BLaER1 (cell line): ENCODE measurements at regions not wholly inside any gene's neighbourhood (a gene's known extent, or its start where the extent isn't known, plus 50 kb on each side); places are given as distances from the start of the nearest gene placed in this dataset.

Experiments used
- H3K27ac ChIP-seq: shearing (Covaris generic); formaldehyde crosslinking; 2 replicates; pipeline ENCODE4 v1.8.1; 2022
- H3K27me3 ChIP-seq: shearing (Covaris generic); formaldehyde crosslinking; 2 replicates; pipeline ENCODE4 v1.8.1; 2022
- H3K36me3 ChIP-seq: shearing (Covaris generic); formaldehyde crosslinking; 2 replicates; pipeline ENCODE4 v1.8.1; 2022
- H3K4me1 ChIP-seq: shearing (Covaris generic); formaldehyde crosslinking; 2 replicates; pipeline ENCODE4 v1.8.1; 2022
- H3K4me2 ChIP-seq: shearing (Covaris generic); formaldehyde crosslinking; 2 replicates; pipeline ENCODE4 v1.8.1; 2022
- H3K4me3 ChIP-seq: shearing (Covaris generic); formaldehyde crosslinking; 2 replicates; pipeline ENCODE4 v1.8.1; 2022
- H3K9ac ChIP-seq: shearing (Covaris generic); formaldehyde crosslinking; 2 replicates; pipeline ENCODE4 v1.8.1; 2022
- H3K9me3 ChIP-seq: shearing (Covaris generic); formaldehyde crosslinking; 2 replicates; pipeline ENCODE4 v1.8.1; 2022
- H4K20me1 ChIP-seq: shearing (Covaris generic); formaldehyde crosslinking; 2 replicates; pipeline ENCODE4 v1.8.1; 2022
- Cebpa-rat ChIP-seq: shearing (Covaris generic); IDR thresholded peaks from 2 replicates; pipeline ENCODE4 v1.8.1; 2022

DNA sequence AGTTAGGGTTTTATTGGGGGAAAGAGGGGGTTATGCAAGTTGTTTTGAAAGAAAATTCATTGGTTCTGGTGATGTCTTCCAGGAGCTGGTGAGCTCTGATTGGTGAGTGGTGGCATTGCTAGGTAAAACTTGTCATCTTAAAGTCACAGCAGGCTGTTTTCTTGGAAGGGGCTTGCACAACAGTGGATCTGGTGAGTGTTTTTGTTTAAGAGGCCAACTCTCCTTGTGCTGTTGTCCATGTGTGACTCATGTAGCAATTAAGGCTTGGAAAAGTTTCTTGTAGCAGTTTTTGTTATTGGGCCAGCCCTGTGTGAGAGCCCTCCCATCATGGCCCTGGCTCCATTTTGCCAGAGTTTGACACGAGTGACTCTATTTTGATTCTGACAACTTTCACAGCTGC, 109.4 kb downstream of the RFC3 start:
- Histone ChIP-seq H3K9ac (no peak overlapping the region), H3K36me3 (no peaks in the 10 kb centered on the region)
- no peak for TF ChIP-seq Cebpa-rat

DNA sequence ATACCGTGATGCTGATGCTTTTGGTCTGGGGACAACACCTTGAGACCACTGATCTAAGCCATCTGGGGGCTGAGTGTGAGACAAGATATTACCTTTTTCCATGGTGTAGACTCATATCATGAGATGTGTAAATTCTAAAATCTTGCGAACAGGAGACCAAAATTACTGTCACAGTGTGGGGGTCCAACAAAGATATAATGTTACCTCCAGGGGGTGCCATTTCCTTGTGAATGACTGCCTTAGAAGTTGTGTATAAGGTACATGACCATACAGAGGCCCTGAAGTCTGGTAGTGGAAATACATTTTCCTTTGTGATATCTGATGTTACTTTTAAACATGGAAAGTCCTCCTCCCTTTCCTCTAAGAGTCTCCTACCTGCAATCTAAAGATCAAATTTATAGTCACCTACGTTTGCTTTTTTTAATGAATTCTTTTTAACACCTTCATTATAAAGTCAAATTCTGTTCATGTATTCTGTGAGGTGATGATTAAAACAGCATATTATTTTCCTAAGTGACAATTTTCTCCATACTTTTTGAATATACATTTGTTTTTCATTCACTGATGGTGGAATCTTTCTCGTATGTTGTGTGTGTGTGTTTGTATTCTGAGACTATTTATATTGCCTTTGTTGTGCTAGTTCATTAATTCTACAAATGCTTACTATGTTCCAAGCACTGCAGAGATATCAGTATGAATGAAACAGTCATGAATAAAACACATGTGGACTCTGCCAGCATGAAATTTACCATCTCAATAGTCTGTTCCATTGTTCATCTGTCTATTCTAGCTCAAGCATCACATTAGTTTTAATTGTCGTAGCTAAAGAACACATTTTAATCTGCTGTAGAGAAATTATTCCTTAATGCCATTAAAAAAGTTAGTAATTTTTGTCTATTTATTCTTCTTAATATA, 113.7 kb downstream of the RFC3 start:
- no peak overlapping the region for H3K27ac ChIP-seq
- no peak for TF ChIP-seq Cebpa-rat
- H4K20me1 ChIP-seq = no peaks in the 10 kb centered on the region
- no peak overlapping the region for H3K4me2 ChIP-seq
- no peak overlapping the region for H3K4me3 ChIP-seq
- no peaks in the 10 kb centered on the region for H3K4me1 ChIP-seq
- H3K9me3 ChIP-seq = no peaks in the 10 kb centered on the region
- no peaks in the 10 kb centered on the region for H3K36me3 ChIP-seq
- H3K27me3 ChIP-seq = no peaks in the 10 kb centered on the region
- no peak overlapping the region for H3K9ac ChIP-seq

More for the DNA sequence above, 109.4 kb downstream of the RFC3 start:
- Histone ChIP-seq H3K27ac (no peak overlapping the region), H4K20me1 (no peaks in the 10 kb centered on the region), H3K4me3 (no peak overlapping the region), H3K9me3 (no peaks in the 10 kb centered on the region), H3K4me2 (no peak overlapping the region), H3K27me3 (no peaks in the 10 kb centered on the region), H3K4me1 (no peaks in the 10 kb centered on the region)

- no peaks in the 10 kb centered on the region for H4K20me1 ChIP-seq
- H3K36me3 ChIP-seq = no peaks in the 10 kb centered on the region
- no peak overlapping the region for H3K27ac ChIP-seq
- no peaks in the 10 kb centered on the region for H3K9me3 ChIP-seq
- no peaks in the 10 kb centered on the region for H3K27me3 ChIP-seq
- H3K4me3 ChIP-seq = no peak overlapping the region
- no peaks in the 10 kb centered on the region for H3K4me1 ChIP-seq
- TF ChIP-seq Cebpa-rat = no peak
- no peak overlapping the region for H3K4me2 ChIP-seq
- no peak overlapping the region for H3K9ac ChIP-seq
Observed at GRCh38 chr13:33932769-33933406, 114.9 kb downstream of the RFC3 start.

DNA sequence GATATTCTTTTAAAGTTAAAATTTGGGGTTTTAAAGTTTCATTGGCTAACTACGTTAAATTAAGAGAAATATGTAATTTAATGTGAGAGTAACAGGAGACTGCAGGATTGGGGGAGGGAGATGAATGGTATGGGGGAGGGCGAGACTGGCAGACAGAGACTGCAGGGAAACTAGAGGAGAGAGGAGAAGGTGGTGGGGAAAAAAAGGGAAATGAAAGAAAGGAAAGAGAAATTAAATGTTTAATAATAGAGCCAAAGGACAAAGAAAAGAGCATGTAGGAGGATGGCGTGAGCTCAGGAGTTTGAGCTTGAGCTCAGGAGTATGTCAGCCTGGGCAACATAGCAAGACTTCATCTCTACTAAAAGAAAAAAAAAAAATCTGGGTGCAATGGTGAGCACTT, 115.9 kb downstream of the RFC3 start:
- Histone ChIP-seq H3K27ac (no peak overlapping the region), H3K9ac (no peak overlapping the region), H3K9me3 (no peaks in the 10 kb centered on the region), H3K4me1 (no peaks in the 10 kb centered on the region), H4K20me1 (no peaks in the 10 kb centered on the region), H3K4me3 (no peak overlapping the region), H3K27me3 (no peaks in the 10 kb centered on the region), H3K36me3 (no peaks in the 10 kb centered on the region), H3K4me2 (no peak overlapping the region)
- no peak for TF ChIP-seq Cebpa-rat

DNA sequence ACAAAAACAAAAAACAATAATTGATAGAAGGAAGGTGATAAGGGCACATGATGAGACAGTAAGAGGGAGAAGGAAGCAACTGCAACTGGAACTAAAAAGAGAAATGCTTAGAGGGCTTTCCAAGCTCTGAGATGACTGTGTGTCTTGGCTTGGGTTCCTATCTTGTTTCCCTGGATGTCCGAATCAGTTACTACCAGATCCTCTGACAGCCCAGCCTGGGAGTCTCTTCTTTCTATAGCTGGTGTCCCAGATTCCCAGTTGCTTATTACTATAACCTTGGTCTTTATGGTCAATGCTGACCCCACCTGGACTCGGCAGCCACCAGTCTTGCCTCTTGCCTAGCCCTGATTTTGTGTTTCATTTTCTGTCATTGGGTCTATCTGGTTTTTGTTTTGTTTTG, 116.4 kb downstream of the RFC3 start:
- Histone ChIP-seq H4K20me1 (no peaks in the 10 kb centered on the region), H3K27me3 (no peaks in the 10 kb centered on the region), H3K36me3 (no peaks in the 10 kb centered on the region), H3K4me3 (no peak overlapping the region), H3K9ac (no peak overlapping the region), H3K4me2 (no peak overlapping the region), H3K27ac (no peak overlapping the region), H3K9me3 (no peaks in the 10 kb centered on the region), H3K4me1 (no peaks in the 10 kb centered on the region)
- no peak for TF ChIP-seq Cebpa-rat

- no peak for TF ChIP-seq Cebpa-rat
- H3K4me2 ChIP-seq = no peak overlapping the region
- no peaks in the 10 kb centered on the region for H4K20me1 ChIP-seq
- no peaks in the 10 kb centered on the region for H3K9me3 ChIP-seq
- H3K27me3 ChIP-seq = no peaks in the 10 kb centered on the region
- H3K27ac ChIP-seq = no peak overlapping the region
- no peaks in the 10 kb centered on the region for H3K4me1 ChIP-seq
- no peaks in the 10 kb centered on the region for H3K36me3 ChIP-seq
- H3K4me3 ChIP-seq = no peak overlapping the region
- no peak overlapping the region for H3K9ac ChIP-seq
Observed at GRCh38 chr13:33934951-33935371, 117.0 kb downstream of the RFC3 start.

DNA sequence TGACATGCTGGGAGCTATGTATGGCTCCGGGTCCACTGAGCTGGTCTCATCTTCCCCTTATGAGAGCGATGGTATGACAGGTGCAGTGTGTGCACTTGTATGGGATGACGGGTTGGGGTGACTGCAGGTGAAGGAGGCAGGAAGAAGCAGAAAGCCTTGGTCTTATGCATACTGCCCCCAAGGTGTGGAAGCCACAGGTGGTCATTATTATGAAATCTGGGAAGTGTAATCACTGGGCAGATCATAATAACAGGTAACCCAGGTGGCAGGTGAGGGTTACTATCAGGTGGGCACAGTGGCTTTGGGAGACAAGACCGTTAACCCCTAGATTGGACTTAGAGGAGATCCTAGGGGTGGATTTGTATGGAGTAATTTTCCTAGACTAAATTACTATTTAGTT, 118.0 kb downstream of the RFC3 start:
- H3K27ac ChIP-seq = no peak overlapping the region
- H4K20me1 ChIP-seq = no peaks in the 10 kb centered on the region
- H3K9ac ChIP-seq = no peak overlapping the region
- no peaks in the 10 kb centered on the region for H3K9me3 ChIP-seq
- no peak for TF ChIP-seq Cebpa-rat
- no peak overlapping the region for H3K4me3 ChIP-seq
- H3K4me2 ChIP-seq = no peak overlapping the region
- no peaks in the 10 kb centered on the region for H3K4me1 ChIP-seq
- H3K27me3 ChIP-seq = no peaks in the 10 kb centered on the region
- no peaks in the 10 kb centered on the region for H3K36me3 ChIP-seq

- no peaks in the 10 kb centered on the region for H3K36me3 ChIP-seq
- no peak overlapping the region for H3K4me2 ChIP-seq
- TF ChIP-seq Cebpa-rat = no peak
- no peak overlapping the region for H3K9ac ChIP-seq
- no peak overlapping the region for H3K4me3 ChIP-seq
- no peaks in the 10 kb centered on the region for H3K9me3 ChIP-seq
- no peaks in the 10 kb centered on the region for H3K27me3 ChIP-seq
- no peaks in the 10 kb centered on the region for H4K20me1 ChIP-seq
- H3K4me1 ChIP-seq = no peaks in the 10 kb centered on the region
- no peak overlapping the region for H3K27ac ChIP-seq
Observed at GRCh38 chr13:33937373-33938098, 119.6 kb downstream of the RFC3 start.

DNA sequence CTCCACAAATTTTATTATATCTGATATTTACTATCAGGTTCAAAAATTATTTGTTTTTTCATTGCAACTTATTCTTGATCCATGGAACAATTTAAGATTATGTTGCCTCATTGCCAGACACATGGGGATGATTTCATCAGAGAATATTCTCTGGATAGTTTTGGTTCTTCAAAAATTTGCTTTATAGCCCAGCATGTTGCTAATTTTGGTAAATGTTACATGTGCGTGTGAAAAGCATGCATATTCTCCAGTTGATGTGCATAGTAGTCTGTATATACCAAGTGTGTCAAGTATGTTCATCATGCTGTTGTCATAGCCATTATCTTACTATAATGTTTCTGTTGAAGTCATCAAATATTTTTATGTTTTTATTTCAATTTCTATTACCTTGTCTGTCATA, 122.3 kb downstream of the RFC3 start:
- no peak overlapping the region for H3K27ac ChIP-seq
- no peaks in the 10 kb centered on the region for H3K36me3 ChIP-seq
- no peaks in the 10 kb centered on the region for H3K4me1 ChIP-seq
- no peaks in the 10 kb centered on the region for H4K20me1 ChIP-seq
- no peak overlapping the region for H3K9ac ChIP-seq
- H3K4me2 ChIP-seq = no peak overlapping the region
- no peaks in the 10 kb centered on the region for H3K27me3 ChIP-seq
- TF ChIP-seq Cebpa-rat = no peak
- no peak overlapping the region for H3K4me3 ChIP-seq
- no peaks in the 10 kb centered on the region for H3K9me3 ChIP-seq

GRCh38 chr13:33940898-33941297, 122.9 kb downstream of the RFC3 start:
- no peaks in the 10 kb centered on the region for H3K4me1 ChIP-seq
- H3K9me3 ChIP-seq = no peaks in the 10 kb centered on the region
- H3K9ac ChIP-seq = no peak overlapping the region
- no peak overlapping the region for H3K4me2 ChIP-seq
- no peak overlapping the region for H3K27ac ChIP-seq
- no peaks in the 10 kb centered on the region for H4K20me1 ChIP-seq
- no peaks in the 10 kb centered on the region for H3K27me3 ChIP-seq
- no peak for TF ChIP-seq Cebpa-rat
- H3K36me3 ChIP-seq = no peaks in the 10 kb centered on the region
- H3K4me3 ChIP-seq = no peak overlapping the region
